OCI-LY3 (cell line): ENCODE measurements at regions not wholly inside any gene's neighbourhood (a gene's known extent, or its start where the extent isn't known, plus 50 kb on each side); places are given as distances from the start of the nearest gene placed in this dataset.

Source experiments
- H2AFZ ChIP-seq: fragments of 200-600, 300-600 bp; shearing (Covaris generic); 2 replicates; pipeline ENCODE4 v1.6.0; 2014; ENCODE audit warnings: antibody characterized with exemption, low read depth, low read length
- H3K27ac ChIP-seq: fragments of 200-600, 300-600 bp; sonication (generic); 2 replicates; pipeline ENCODE4 v1.5.1; 2014; ENCODE audit warnings: mild to moderate bottlenecking, low read length, moderate library complexity, mixed read lengths
- H3K27me3 ChIP-seq: fragments of 200-600, 300-600 bp; sonication (generic); 2 replicates; pipeline ENCODE4 v1.6.1; 2014; ENCODE audit warnings: low read depth, low read length, mixed read lengths
- H3K36me3 ChIP-seq: fragments of 200-600, 300-600 bp; sonication (generic); replicated peaks from 2 replicates; pipeline ENCODE3; 2014; ENCODE audit warnings: low read depth, low read length, mixed read lengths
- H3K4me1 ChIP-seq: fragments of 300-600, 200-600 bp; sonication (generic); 2 replicates; pipeline ENCODE4 v1.6.1; 2014; ENCODE audit warnings: low read length, mixed read lengths
- H3K4me2 ChIP-seq: fragments of 200-600, 300-600 bp; sonication (generic); 2 replicates; pipeline ENCODE4 v1.6.1; 2014; ENCODE audit warnings: low read length, mixed read lengths
- H3K4me3 ChIP-seq: fragments of 300-600, 200-600 bp; sonication (generic); 2 replicates; pipeline ENCODE4 v1.5.1; 2014; ENCODE audit warnings: antibody characterized with exemption, mild to moderate bottlenecking, low read length, moderate library complexity
- H3K79me2 ChIP-seq: fragments of 300-600, 200-600 bp; shearing (Covaris generic); 2 replicates; pipeline ENCODE4 v1.6.1; 2014; ENCODE audit warnings: mild to moderate bottlenecking, low read length, mixed read lengths
- H3K9ac ChIP-seq: fragments of 300-600, 200-600 bp; shearing (Covaris generic); 2 replicates; pipeline ENCODE4 v1.6.0; 2014; ENCODE audit warnings: mild to moderate bottlenecking, low read length, moderate library complexity
- H3K9me3 ChIP-seq: fragments of 200-600, 300-600 bp; shearing (Covaris generic); 2 replicates; pipeline ENCODE4 v1.6.1; 2014; ENCODE audit warnings: low read length, mixed read lengths; ENCODE audit not compliant: insufficient read depth
- H4K20me1 ChIP-seq: fragments of 200-600, 300-600 bp; sonication (generic); 2 replicates; pipeline ENCODE4 v1.6.1; 2016; ENCODE audit warnings: low read length, mixed read lengths; ENCODE audit not compliant: insufficient read depth
- CTCF ChIP-seq: fragments of 200-600, 300-600 bp; sonication (generic); IDR thresholded peaks from 2 replicates; pipeline ENCODE4 v1.5.1; 2014; ENCODE audit warnings: antibody characterized with exemption, low read length, low read depth
- EZH2phosphoT487 ChIP-seq: fragments of 200-600 bp; shearing (Covaris generic); IDR thresholded peaks from 2 replicates; pipeline ENCODE4 v1.6.1; 2018; ENCODE audit warnings: antibody characterized with exemption, mixed run types, low read depth

GRCh38 chr3:187844708-187845107 is 99.4 kb upstream of the BCL6 start:
- Histone ChIP-seq H3K9ac (no peak overlapping the region), H3K4me3 (no peak overlapping the region), H2AFZ (no peak overlapping the region), H3K9me3 (no peaks in the 10 kb centered on the region), H3K4me1 (no peaks in the 10 kb centered on the region), H3K27ac (no peak overlapping the region), H3K36me3 (no peaks in the 10 kb centered on the region), H4K20me1 (no peaks in the 10 kb centered on the region), H3K27me3 (peaks cover 18% of the 10 kb centered on the region), H3K4me2 (no peak overlapping the region), H3K79me2 (no peaks in the 10 kb centered on the region)
- no peak for TF ChIP-seq CTCF

GRCh38 chr3:187845826-187846225 is 100.6 kb upstream of the BCL6 start:
- H3K36me3 ChIP-seq: no peaks in the 10 kb centered on the region
- TF ChIP-seq CTCF (no peak), EZH2phosphoT487 (no peak)
- H4K20me1 ChIP-seq: no peaks in the 10 kb centered on the region
- no peaks in the 10 kb centered on the region for H3K9me3 ChIP-seq
- no peak overlapping the region for H3K4me3 ChIP-seq
- no peaks in the 10 kb centered on the region for H3K79me2 ChIP-seq
- H3K9ac ChIP-seq: no peak overlapping the region
- H3K4me2 ChIP-seq: no peak overlapping the region
- no peak overlapping the region for H3K27ac ChIP-seq
- H3K4me1 ChIP-seq: no peaks in the 10 kb centered on the region
- no peak overlapping the region for H2AFZ ChIP-seq
- peaks cover 18% of the 10 kb centered on the region for H3K27me3 ChIP-seq

- Histone ChIP-seq H2AFZ (no peak overlapping the region), H3K27ac (no peak overlapping the region), H3K36me3 (no peaks in the 10 kb centered on the region), H3K4me1 (no peaks in the 10 kb centered on the region), H3K9ac (no peak overlapping the region), H3K4me2 (no peak overlapping the region), H4K20me1 (no peaks in the 10 kb centered on the region), H3K4me3 (no peak overlapping the region), H3K27me3 (peaks cover 17% of the 10 kb centered on the region), H3K79me2 (no peaks in the 10 kb centered on the region), H3K9me3 (peaks cover 5% of the 10 kb centered on the region; the same call in 1 of the 2 replicates)
- no peak for TF ChIP-seq EZH2phosphoT487
- no peak for TF ChIP-seq CTCF
Measured at GRCh38 chr3:187848401-187848800, 103.1 kb upstream of the BCL6 start.

- Histone ChIP-seq H4K20me1 (no peaks in the 10 kb centered on the region), H3K4me2 (no peak overlapping the region), H3K9ac (no peak overlapping the region), H2AFZ (no peak overlapping the region), H3K27ac (no peak overlapping the region), H3K79me2 (no peaks in the 10 kb centered on the region), H3K27me3 (peaks cover 11% of the 10 kb centered on the region; the same call in 1 of the 2 replicates), H3K9me3 (peaks cover 5% of the 10 kb centered on the region; the same call in 1 of the 2 replicates), H3K4me3 (no peak overlapping the region), H3K4me1 (no peaks in the 10 kb centered on the region), H3K36me3 (no peaks in the 10 kb centered on the region)
- no peak for TF ChIP-seq EZH2phosphoT487
- no peak for TF ChIP-seq CTCF
Measured at GRCh38 chr3:187849016-187849654, 103.9 kb upstream of the BCL6 start.
